ENCODE measurements at regions not wholly inside any gene's neighbourhood (a gene's known extent, or its start where the extent isn't known, plus 50 kb on each side); places are given as distances from the start of the nearest gene placed in this dataset.
A peak's percentile ranks its signal among the peaks of the same experiment; 100 is the strongest.

DNA sequence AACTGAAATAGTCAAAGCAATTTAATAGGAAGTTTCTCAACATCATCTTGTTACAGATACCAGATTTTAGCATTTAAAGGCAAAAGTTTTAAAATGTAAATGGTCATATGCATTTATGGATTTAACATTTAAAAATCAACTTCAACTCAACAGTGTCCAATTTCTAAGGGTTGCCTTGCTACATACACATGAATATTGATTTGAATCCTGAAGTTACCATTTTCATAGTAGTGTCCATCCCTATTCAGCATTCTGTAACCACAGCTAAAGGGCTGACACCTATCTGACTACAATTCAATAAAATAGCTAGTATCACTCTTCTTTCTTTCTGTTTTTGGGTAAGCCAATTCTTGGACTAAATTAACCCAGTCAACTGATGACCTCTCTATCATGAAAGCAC lies 164.0 kb upstream of the CFAP20DC start:
- no peak overlapping the region for H3K4me3 ChIP-seq (replicated peaks; ENCODE audit: insufficient read depth, low read length)
- no peak for DNase-seq (ENCODE audit: low read depth in 1 of 2, low spot score in 1 of 2)
- H3K27ac ChIP-seq (replicated peaks) = no peak overlapping the region
- TF ChIP-seq SPI1 (IDR thresholded peaks at IDR 0.05; ENCODE audit: borderline replicate concordance, low read depth) (no peak), REST (IDR thresholded peaks at IDR 0.05; ENCODE audit: insufficient replicate concordance, low read depth) (no peak), GABPA (IDR thresholded peaks at IDR 0.05; ENCODE audit: low read depth) (no peak), POLR2AphosphoS5 (IDR thresholded peaks at IDR 0.05; ENCODE audit: low read depth) (no peak)
- TF ChIP-seq, protein P1, sequence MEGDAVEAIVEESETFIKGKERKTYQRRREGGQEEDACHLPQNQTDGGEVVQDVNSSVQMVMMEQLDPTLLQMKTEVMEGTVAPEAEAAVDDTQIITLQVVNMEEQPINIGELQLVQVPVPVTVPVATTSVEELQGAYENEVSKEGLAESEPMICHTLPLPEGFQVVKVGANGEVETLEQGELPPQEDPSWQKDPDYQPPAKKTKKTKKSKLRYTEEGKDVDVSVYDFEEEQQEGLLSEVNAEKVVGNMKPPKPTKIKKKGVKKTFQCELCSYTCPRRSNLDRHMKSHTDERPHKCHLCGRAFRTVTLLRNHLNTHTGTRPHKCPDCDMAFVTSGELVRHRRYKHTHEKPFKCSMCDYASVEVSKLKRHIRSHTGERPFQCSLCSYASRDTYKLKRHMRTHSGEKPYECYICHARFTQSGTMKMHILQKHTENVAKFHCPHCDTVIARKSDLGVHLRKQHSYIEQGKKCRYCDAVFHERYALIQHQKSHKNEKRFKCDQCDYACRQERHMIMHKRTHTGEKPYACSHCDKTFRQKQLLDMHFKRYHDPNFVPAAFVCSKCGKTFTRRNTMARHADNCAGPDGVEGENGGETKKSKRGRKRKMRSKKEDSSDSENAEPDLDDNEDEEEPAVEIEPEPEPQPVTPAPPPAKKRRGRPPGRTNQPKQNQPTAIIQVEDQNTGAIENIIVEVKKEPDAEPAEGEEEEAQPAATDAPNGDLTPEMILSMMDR (IDR thresholded peaks at IDR 0.05; ENCODE audit: insufficient read depth, low read length) = no peak
- H3K27me3 ChIP-seq (ENCODE audit: insufficient read depth, poor library complexity, severe bottlenecking) = no peaks in the 10 kb centered on the region

GRCh38 chr3:59212128-59212779 lies 162.4 kb upstream of the CFAP20DC start:
- no peak; the same call in 1 of the 2 replicates for TF ChIP-seq SPI1 (IDR thresholded peaks at IDR 0.05; ENCODE audit: borderline replicate concordance, low read depth)
- TF ChIP-seq, protein P1 (IDR thresholded peaks at IDR 0.05; ENCODE audit: insufficient read depth, low read length) = peak; percentile 32
- Histone ChIP-seq H3K4me3 (replicated peaks; ENCODE audit: insufficient read depth, low read length) (no peak overlapping the region), H3K27me3 (ENCODE audit: insufficient read depth, poor library complexity, severe bottlenecking) (no peaks in the 10 kb centered on the region), H3K27ac (replicated peaks) (no peak overlapping the region)
- peak; percentile 6 to 7 for DNase-seq (ENCODE audit: low read depth in 1 of 2, low spot score in 1 of 2)

DNA sequence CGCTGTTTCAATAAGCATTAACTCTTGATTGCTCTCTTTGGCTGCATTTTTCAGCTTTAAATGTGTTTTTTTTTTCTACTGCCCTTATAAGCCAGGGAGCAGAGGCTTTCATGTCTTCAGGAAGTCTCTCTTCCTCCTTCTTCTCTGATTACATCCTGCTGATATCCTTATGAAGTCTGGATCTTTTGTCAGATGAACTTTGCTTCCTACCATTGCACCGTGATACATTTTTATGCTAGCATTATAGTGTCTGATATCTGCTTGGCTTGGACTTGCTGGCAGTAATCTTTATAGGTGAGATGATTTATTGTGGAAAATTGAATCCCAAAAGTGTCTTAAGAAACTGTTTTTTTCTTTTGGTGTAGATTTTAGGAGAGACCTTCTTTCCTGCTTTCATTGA lies 160.4 kb upstream of the CFAP20DC start:
- H3K27me3 ChIP-seq (ENCODE audit: insufficient read depth, poor library complexity, severe bottlenecking) = no peaks in the 10 kb centered on the region
- DNase-seq (ENCODE audit: low read depth in 1 of 2, low spot score in 1 of 2) = no peak
- H3K27ac ChIP-seq (replicated peaks) = no peak overlapping the region
- no peak for TF ChIP-seq POLR2AphosphoS5 (IDR thresholded peaks at IDR 0.05; ENCODE audit: low read depth)
- TF ChIP-seq GABPA (IDR thresholded peaks at IDR 0.05; ENCODE audit: low read depth) = no peak
- TF ChIP-seq, protein P1 (IDR thresholded peaks at IDR 0.05; ENCODE audit: insufficient read depth, low read length) = no peak
- no peak for TF ChIP-seq REST (IDR thresholded peaks at IDR 0.05; ENCODE audit: insufficient replicate concordance, low read depth)
- TF ChIP-seq SPI1 (IDR thresholded peaks at IDR 0.05; ENCODE audit: borderline replicate concordance, low read depth) = no peak
- no peak overlapping the region for H3K4me3 ChIP-seq (replicated peaks; ENCODE audit: insufficient read depth, low read length)

- no peak for DNase-seq (ENCODE audit: low read depth in 1 of 2, low spot score in 1 of 2)
These were observed 142.6 kb upstream of the CFAP20DC start for GRCh38 chr3:59192473-59192872.

More at GRCh38 chr3:59192473-59192872, 142.6 kb upstream of the CFAP20DC start:
- no peak overlapping the region for H3K4me3 ChIP-seq (replicated peaks; ENCODE audit: insufficient read depth, low read length)
- TF ChIP-seq SPI1 (IDR thresholded peaks at IDR 0.05; ENCODE audit: borderline replicate concordance, low read depth) (no peak), POLR2AphosphoS5 (IDR thresholded peaks at IDR 0.05; ENCODE audit: low read depth) (no peak), GABPA (IDR thresholded peaks at IDR 0.05; ENCODE audit: low read depth) (no peak), REST (IDR thresholded peaks at IDR 0.05; ENCODE audit: insufficient replicate concordance, low read depth) (no peak)
- TF ChIP-seq, protein P1 (IDR thresholded peaks at IDR 0.05; ENCODE audit: insufficient read depth, low read length) = no peak
- no peak overlapping the region for H3K27ac ChIP-seq (replicated peaks)
- no peaks in the 10 kb centered on the region for H3K27me3 ChIP-seq (ENCODE audit: insufficient read depth, poor library complexity, severe bottlenecking)

All from HL-60 (cell line).